PC-3 (cell line): ENCODE measurements at regions not wholly inside any gene's neighbourhood (a gene's known extent, or its start where the extent isn't known, plus 50 kb on each side); places are given as distances from the start of the nearest gene placed in this dataset.

ENCODE experiments used
- EZH2 ChIP-seq: fragments of 300-600 bp; sonication (generic); IDR thresholded peaks from one replicate; pipeline ENCODE4 v1.6.1; 2017; ENCODE audit warnings: antibody characterized with exemption, mild to moderate bottlenecking, low read length; ENCODE audit not compliant: unreplicated experiment
- EZH2phosphoT487 ChIP-seq: fragments of 300-600 bp; sonication (generic); IDR thresholded peaks from 2 replicates; pipeline ENCODE4 v1.6.1; 2018; ENCODE audit warnings: mild to moderate bottlenecking, antibody characterized with exemption, low read length, borderline replicate concordance
- TF ChIP-seq, protein P1 (sequence below): fragments of 300-600 bp; sonication (generic); conservative IDR thresholded peaks from 2 replicates; pipeline ENCODE4 v1.5.1; 2017; ENCODE audit warnings: antibody characterized with exemption, low read depth, mild to moderate bottlenecking, low read length

DNA sequence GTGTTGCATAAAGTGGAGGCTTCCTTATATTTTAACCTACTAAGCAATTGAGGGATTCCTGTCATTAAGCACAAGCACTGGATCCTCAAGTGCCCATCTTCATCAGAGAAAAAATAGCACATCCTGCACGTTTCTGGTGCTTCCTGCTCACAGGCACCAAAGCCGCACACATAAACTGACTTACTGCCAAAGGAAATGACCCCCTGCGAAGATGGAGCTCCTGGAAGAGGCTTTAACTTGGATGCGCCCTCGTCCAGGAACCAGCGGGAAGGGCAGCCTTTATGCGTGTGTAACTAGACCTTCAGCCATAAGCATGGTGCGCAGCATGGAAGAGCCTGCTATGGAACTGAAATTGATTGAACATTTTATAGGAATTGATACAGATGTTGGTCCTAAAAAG lies 188.7 kb downstream of the FTCDNL1 start:
- TF ChIP-seq, protein P1, sequence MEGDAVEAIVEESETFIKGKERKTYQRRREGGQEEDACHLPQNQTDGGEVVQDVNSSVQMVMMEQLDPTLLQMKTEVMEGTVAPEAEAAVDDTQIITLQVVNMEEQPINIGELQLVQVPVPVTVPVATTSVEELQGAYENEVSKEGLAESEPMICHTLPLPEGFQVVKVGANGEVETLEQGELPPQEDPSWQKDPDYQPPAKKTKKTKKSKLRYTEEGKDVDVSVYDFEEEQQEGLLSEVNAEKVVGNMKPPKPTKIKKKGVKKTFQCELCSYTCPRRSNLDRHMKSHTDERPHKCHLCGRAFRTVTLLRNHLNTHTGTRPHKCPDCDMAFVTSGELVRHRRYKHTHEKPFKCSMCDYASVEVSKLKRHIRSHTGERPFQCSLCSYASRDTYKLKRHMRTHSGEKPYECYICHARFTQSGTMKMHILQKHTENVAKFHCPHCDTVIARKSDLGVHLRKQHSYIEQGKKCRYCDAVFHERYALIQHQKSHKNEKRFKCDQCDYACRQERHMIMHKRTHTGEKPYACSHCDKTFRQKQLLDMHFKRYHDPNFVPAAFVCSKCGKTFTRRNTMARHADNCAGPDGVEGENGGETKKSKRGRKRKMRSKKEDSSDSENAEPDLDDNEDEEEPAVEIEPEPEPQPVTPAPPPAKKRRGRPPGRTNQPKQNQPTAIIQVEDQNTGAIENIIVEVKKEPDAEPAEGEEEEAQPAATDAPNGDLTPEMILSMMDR: no peak
- TF ChIP-seq EZH2 (no peak), EZH2phosphoT487 (no peak)
